ENCODE measurements at regions not wholly inside any gene's neighbourhood (a gene's known extent, or its start where the extent isn't known, plus 50 kb on each side); places are given as distances from the start of the nearest gene placed in this dataset.

DNA sequence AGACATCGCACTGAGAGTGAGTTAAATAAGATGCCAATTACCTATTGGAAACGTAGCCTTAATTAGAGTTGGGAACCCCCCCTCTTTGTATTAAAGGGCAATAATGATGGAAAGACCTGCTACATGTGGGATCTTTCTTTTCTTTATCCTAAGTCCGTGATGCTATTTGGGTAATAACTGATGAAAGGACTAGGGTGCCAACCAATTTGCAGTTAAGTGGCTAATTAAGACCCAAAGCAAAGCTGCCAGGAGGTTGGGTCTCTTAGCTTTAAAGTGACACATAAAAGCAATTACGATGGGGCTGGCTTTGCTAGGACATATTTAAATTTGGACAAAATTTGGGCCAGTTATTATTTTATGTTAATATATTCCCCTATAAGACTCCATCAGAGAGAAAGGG is 728.8 kb downstream of the NR2F1-AS1 start:
- TF ChIP-seq EZH2 (IDR thresholded peaks at IDR 0.05; ENCODE audit: borderline replicate concordance, low read length) = no peak
- TF ChIP-seq, protein P1, sequence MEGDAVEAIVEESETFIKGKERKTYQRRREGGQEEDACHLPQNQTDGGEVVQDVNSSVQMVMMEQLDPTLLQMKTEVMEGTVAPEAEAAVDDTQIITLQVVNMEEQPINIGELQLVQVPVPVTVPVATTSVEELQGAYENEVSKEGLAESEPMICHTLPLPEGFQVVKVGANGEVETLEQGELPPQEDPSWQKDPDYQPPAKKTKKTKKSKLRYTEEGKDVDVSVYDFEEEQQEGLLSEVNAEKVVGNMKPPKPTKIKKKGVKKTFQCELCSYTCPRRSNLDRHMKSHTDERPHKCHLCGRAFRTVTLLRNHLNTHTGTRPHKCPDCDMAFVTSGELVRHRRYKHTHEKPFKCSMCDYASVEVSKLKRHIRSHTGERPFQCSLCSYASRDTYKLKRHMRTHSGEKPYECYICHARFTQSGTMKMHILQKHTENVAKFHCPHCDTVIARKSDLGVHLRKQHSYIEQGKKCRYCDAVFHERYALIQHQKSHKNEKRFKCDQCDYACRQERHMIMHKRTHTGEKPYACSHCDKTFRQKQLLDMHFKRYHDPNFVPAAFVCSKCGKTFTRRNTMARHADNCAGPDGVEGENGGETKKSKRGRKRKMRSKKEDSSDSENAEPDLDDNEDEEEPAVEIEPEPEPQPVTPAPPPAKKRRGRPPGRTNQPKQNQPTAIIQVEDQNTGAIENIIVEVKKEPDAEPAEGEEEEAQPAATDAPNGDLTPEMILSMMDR (IDR thresholded peaks at IDR 0.05; ENCODE audit: low read length) = no peak

All from OCI-LY1 (cell line).